AG04450 (cell line): ENCODE measurements at regions not wholly inside any gene's neighbourhood (a gene's known extent, or its start where the extent isn't known, plus 50 kb on each side); places are given as distances from the start of the nearest gene placed in this dataset.

Source experiments
- CTCF ChIA-PET: fragments of 300-600, 350-600 bp; formaldehyde crosslinking; extraction: SDS; loops from one replicate; lab custom pipeline; 2022; ENCODE audit warnings: antibody characterized with exemption, inconsistent platforms; lab: Charles Lee
- POLR2A ChIA-PET: fragments of 350-600 bp; formaldehyde crosslinking; extraction: SDS; loops from one replicate; lab custom pipeline; 2021; ENCODE audit warnings: antibody characterized with exemption, inconsistent platforms; lab: Yijun Ruan, JAX
- DNase-seq: peaks from one replicate; pipeline ENCODE4 v3.0.0-alpha.2; 2011; ENCODE audit warnings: low read depth, low spot score
- H3K27ac ChIP-seq: one replicate; pipeline ENCODE4 v1.5.1; 2012; ENCODE audit warnings: low read depth, low read length, control low read depth
- H3K27me3 ChIP-seq: one replicate; pipeline ENCODE4 v1.6.0; 2012; ENCODE audit warnings: low read length; ENCODE audit not compliant: control insufficient read depth, insufficient read depth
- H3K4me3 ChIP-seq: 2 replicates; pipeline ENCODE4 v1.5.1; 2011; ENCODE audit warnings: mild to moderate bottlenecking, low read depth, low read length, control low read depth
- H3K9me3 ChIP-seq: 2 replicates; pipeline ENCODE4 v1.5.1; 2012; ENCODE audit warnings: low read length; ENCODE audit not compliant: control insufficient read depth, insufficient read depth
- TF ChIP-seq, protein P1 (sequence below): IDR thresholded peaks from 2 replicates; pipeline ENCODE4 v1.5.1; 2011; ENCODE audit warnings: low read depth, low read length, control low read depth, inconsistent platforms

DNA sequence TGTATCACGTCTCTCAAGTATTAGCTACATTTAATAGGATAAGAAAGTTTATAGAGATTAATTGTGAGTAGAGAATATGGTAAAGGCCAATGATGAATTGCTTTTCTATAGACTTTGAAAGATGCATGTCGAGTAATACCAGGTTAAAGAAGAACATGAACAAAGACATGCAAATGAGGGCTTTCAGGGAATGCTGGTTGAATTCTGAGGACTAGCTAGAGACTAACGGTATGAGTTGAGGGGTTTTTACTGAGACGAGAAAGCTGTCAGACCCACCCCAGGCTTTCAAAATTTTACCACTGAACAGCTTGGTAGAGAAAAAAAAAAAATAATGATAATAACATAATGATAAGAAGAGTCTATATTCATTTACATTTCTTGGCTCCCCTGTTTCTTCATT is 796.0 kb upstream of the CDH8 start:
- ChIA-PET CTCF (no interaction called here), POLR2A (no interaction called here)
- TF ChIP-seq, protein P1, sequence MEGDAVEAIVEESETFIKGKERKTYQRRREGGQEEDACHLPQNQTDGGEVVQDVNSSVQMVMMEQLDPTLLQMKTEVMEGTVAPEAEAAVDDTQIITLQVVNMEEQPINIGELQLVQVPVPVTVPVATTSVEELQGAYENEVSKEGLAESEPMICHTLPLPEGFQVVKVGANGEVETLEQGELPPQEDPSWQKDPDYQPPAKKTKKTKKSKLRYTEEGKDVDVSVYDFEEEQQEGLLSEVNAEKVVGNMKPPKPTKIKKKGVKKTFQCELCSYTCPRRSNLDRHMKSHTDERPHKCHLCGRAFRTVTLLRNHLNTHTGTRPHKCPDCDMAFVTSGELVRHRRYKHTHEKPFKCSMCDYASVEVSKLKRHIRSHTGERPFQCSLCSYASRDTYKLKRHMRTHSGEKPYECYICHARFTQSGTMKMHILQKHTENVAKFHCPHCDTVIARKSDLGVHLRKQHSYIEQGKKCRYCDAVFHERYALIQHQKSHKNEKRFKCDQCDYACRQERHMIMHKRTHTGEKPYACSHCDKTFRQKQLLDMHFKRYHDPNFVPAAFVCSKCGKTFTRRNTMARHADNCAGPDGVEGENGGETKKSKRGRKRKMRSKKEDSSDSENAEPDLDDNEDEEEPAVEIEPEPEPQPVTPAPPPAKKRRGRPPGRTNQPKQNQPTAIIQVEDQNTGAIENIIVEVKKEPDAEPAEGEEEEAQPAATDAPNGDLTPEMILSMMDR, result no peak
- no peak overlapping the region for H3K27ac ChIP-seq
- no peak for DNase-seq
- no peak overlapping the region for H3K4me3 ChIP-seq
- peaks cover 9% of the 10 kb centered on the region for H3K9me3 ChIP-seq
- no peaks in the 10 kb centered on the region for H3K27me3 ChIP-seq

- H3K27ac ChIP-seq, result no peak overlapping the region
- ChIA-PET POLR2A (no interaction called here), CTCF (no interaction called here)
- DNase-seq, result no peak
- H3K4me3 ChIP-seq, result no peak overlapping the region
- TF ChIP-seq, protein P1, result no peak
- H3K9me3 ChIP-seq, result peaks cover 6% of the 10 kb centered on the region
- H3K27me3 ChIP-seq, result no peaks in the 10 kb centered on the region
Measured at GRCh38 chr16:62831235-62831850, 795.1 kb upstream of the CDH8 start.

GRCh38 chr16:62829607-62830006 is 793.4 kb upstream of the CDH8 start:
- Histone ChIP-seq H3K27me3 (no peaks in the 10 kb centered on the region), H3K4me3 (no peak overlapping the region), H3K27ac (no peak overlapping the region), H3K9me3 (peaks cover 13% of the 10 kb centered on the region)
- CTCF ChIA-PET, result no interaction called here
- no peak for DNase-seq
- POLR2A ChIA-PET, result no interaction called here
- TF ChIP-seq, protein P1, result no peak

- no peak overlapping the region for H3K27ac ChIP-seq
- POLR2A ChIA-PET, result no interaction called here
- no peaks in the 10 kb centered on the region for H3K27me3 ChIP-seq
- peaks cover 18% of the 10 kb centered on the region for H3K9me3 ChIP-seq
- CTCF ChIA-PET, result no interaction called here
- no peak overlapping the region for H3K4me3 ChIP-seq
- no peak for DNase-seq
- TF ChIP-seq, protein P1, result no peak
Measured at GRCh38 chr16:62829084-62829483, 792.8 kb upstream of the CDH8 start.

GRCh38 chr16:62821824-62822223 is 785.6 kb upstream of the CDH8 start:
- DNase-seq, result no peak
- no peak overlapping the region for H3K27ac ChIP-seq
- ChIA-PET POLR2A (no interaction called here), CTCF (no interaction called here)
- H3K4me3 ChIP-seq, result no peak overlapping the region
- H3K27me3 ChIP-seq, result no peaks in the 10 kb centered on the region
- TF ChIP-seq, protein P1, result no peak
- H3K9me3 ChIP-seq, result peaks cover 19% of the 10 kb centered on the region; the same call in 1 of the 2 replicates
